HG03095 (cell line): ENCODE measurements at regions not wholly inside any gene's neighbourhood (a gene's known extent, or its start where the extent isn't known, plus 50 kb on each side); places are given as distances from the start of the nearest gene placed in this dataset.
"Not testable (repeated sequence)": the region's sequence is repeated elsewhere in the genome, so short reads cannot be mapped to it uniquely, and the experiment has no call there.

ENCODE experiments used
- ATAC-seq: cut with Tn5 transposase; IDR thresholded peaks from one replicate; pipeline ENCODE4 v1.9.1; 2021; ENCODE audit warnings: moderate library complexity; ENCODE audit not compliant: unreplicated experiment

GRCh38 chr14:101307162-101307561, 254.1 kb upstream of the DIO3 start:
- not testable (repeated sequence) for ATAC-seq

DNA sequence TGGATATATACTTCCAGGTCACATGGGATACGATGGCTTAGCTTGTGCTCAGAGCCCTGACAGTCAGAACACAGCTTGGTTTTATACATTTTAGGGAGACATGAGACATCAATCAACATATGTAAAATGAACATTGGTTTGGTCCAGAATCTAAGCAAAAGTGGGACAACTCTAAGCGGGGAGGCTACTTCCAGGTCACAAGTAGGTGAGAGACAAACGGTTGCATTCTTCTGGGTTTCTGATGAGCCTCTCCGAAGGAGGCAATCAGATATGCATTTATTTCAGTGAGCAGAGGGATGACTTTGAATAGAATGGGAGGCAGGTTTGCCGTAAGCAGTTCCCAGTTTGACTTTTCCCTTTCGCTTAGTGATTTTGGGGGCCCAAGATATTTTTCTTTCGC, 250.1 kb upstream of the DIO3 start:
- not testable (repeated sequence) for ATAC-seq

DNA sequence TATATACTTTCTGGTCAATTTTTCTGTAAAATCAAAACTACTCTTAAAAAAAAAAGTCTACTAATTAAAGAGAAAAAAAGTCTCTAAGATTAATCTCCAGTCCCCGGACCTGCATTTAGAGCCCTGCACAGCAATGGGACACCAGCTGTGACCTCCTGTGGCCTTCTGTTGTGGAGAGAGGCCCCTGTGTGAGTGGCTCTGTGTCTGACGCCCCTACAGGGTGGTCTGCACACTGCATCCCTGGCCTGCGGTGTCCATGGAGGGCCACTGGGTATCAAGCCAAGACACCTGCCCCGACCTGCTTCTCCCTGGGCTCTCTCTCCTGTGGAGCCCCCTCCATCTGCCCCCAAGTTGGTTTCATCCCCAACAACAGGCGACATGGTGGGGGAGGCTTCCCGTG, 248.0 kb upstream of the DIO3 start:
- no peak for ATAC-seq

DNA sequence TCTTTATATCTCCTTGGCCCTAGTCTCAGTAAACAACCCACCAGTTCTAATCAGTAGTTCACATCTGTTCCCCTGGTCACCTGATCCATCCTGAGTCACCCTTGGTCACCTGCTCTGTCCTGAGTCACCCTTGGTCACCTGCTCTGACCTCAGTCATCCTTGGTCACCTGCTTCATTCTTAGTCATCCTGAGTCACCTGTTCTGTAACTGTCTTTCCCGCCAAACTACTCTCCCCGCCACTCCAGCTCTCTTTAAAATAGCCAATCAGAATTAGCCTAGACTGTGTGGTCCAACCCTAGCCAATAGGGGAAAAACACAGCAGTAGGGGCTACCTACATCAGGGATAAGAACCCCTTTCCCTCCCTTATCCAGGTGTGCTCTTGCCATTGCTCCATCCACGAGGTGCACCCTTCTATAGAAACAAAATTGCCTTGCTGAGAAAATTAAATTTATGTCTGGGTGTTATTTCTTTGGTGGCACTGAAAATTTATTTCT, 245.4 kb upstream of the DIO3 start:
- ATAC-seq: no peak

DNA sequence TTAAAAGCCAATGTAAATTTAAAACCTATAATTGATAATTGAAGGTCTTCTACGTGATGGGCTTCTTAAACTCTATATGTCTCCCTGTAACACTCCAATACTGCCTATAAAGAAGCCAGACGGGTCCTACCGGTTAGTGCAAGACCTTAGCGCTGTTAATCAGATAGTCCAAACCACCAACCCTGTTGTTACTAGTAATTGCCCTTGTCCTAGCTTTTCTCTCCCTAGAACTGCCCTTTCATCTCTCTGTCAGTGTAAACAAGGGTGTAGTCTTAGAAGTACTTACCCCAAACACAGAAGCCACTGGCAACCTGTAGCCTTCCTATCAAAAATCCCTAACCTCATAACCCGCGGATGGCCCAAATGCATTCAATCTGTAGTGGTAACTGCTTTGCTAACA, 243.0 kb upstream of the DIO3 start:
- no peak for ATAC-seq

DNA sequence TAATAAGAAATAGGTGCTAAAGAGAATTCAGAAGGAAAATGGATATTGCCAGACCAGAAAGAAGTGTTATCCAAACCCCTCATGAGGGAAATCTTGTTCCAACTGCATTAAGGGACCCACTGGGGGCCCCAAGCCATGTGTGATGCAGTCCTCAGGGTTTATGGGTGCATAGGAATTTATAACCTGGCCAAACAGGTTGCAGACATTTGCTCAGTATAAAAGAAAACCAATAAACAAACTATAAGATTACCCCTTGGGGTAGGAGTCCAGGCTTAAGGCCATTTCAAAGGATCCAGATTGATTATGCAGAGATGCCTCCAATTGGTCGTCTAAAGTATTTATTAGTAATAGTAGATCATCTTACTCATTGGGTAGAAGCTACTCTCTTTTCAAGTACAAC, 240.9 kb upstream of the DIO3 start:
- ATAC-seq: no peak

- no peak for ATAC-seq
These were observed 239.1 kb upstream of the DIO3 start for GRCh38 chr14:101322223-101322622.

- ATAC-seq: no peak
These were observed 238.2 kb upstream of the DIO3 start for GRCh38 chr14:101323111-101323510.

DNA sequence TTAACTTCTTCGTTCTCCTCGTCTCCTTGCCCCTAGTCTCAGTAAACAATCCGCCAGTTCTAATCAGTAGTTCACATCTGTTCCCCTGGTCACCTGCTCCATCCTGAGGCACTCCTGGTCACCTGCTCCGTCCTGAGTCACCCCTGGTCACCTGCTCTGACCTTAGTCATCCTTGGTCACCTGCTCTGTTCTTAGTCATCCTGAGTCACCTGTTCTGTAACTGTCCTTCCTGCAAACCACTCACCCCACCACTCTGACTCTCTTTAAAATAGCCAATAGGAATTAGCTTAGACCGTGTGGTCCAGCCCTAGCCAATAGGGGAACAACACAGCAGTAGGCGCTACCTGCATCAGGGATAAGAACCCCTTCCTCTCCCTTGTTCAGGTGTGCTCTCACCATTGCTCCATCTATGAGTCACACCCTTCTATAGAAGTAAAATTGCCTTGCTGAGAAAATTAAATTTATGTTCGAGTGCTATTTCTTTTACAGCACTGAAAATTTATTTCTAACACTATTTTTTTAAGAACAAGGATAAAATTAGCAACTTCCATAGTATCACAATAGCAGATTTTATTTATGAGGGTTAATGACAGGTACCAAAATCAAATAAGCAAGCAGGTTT, 237.6 kb upstream of the DIO3 start:
- ATAC-seq: not testable (repeated sequence)

- no peak for ATAC-seq
These were observed 236.0 kb upstream of the DIO3 start for GRCh38 chr14:101325319-101325718.

GRCh38 chr14:101328412-101329028, 232.8 kb upstream of the DIO3 start:
- no peak for ATAC-seq

DNA sequence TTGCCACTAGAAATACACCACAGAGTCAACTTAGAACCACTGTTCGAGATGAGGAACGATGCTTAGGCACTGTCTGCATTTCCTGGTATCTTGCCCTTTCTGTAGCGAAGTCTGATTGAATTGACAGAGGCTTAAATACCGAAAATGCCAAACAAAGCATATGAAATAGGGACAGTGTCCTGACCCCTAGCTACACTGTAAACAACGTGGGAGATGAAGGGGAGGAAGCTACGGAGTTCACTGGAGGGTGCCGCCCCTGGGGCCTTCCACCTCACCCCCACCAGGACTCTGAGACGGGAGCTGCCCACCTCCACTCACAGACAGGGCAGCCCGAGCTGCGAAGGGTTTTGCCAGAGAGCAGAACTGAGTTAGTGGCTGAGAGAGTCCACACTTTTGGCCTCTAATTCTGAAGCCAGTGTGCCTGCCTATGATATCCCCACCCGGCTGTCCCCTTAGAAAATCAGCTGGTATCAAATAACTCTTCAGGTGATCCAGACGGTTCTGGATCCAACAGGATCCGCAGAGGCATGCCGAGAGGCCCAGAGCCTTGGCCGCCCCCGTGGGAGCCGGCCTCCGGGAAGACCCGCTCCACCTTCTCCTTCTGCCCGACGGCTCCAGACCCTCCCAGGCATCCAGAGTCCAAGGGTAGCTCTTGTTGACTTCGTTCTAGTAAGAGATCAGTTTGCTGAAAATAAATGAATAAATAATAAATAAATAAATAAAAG, 230.7 kb upstream of the DIO3 start:
- no peak for ATAC-seq

DNA sequence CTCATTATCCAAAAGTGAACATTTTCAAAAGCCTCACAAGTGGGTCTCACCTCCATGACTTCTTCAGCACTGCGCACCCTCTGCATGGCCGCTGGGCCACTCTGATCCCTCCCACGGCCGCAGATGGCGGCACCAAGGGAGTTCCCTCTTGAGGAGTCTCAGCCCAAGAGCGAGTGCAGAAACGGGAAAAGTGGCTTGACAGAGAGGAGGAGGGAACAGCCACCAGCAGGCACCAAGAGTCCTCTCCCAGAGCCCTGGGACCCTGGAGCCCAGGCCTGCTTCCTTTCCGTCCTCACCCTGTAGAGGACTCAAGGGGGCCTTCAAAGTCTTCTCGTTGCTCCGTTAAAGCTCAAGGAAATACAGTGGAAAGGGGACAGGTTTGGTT, 230.2 kb upstream of the DIO3 start:
- no peak for ATAC-seq

- ATAC-seq: no peak
These were observed 229.6 kb upstream of the DIO3 start for GRCh38 chr14:101331661-101332169.

DNA sequence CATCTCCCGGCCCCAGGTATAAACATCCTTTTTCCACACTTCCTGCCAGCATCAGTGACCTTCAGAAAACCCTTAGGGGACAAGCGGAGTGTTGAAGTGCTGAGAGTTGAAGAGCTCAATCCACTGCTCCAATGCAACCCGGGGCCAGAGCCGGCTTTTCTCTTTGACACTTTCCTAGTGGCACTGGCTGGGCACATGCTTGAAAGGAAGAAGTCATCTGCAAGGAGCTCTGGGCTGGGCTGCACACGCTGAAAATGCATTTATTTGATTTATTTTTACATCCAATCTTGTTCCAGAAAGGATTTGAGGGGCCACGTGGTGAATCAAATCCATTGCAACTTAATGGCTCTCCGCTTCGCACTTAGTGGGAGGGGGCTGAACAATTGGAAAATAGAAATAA, 229.0 kb upstream of the DIO3 start:
- no peak for ATAC-seq

GRCh38 chr14:101333335-101334280, 227.7 kb upstream of the DIO3 start:
- ATAC-seq: no peak

DNA sequence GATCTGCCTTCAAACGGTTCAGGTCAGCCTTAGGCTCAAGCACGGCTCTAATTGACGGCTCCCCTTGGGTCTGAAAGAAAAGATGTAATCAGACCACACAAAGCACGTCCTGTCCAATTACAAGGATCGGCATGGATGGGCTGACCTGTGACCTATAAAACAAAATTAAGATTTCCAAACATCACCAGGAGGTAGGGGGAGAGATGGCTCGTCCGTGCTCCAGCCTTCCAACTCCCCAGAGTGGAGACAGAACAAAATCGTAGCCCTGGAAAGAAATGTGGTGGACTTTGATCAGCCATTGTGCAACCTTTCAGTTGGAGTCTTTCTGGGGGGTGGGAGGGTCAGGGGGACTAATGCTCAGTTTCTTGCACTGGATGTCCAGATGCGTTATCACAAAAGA, 226.6 kb upstream of the DIO3 start:
- ATAC-seq: no peak

GRCh38 chr14:101335061-101335661, 226.1 kb upstream of the DIO3 start:
- ATAC-seq: no peak

- ATAC-seq: no peak
These were observed 225.1 kb upstream of the DIO3 start for GRCh38 chr14:101336183-101336582.

DNA sequence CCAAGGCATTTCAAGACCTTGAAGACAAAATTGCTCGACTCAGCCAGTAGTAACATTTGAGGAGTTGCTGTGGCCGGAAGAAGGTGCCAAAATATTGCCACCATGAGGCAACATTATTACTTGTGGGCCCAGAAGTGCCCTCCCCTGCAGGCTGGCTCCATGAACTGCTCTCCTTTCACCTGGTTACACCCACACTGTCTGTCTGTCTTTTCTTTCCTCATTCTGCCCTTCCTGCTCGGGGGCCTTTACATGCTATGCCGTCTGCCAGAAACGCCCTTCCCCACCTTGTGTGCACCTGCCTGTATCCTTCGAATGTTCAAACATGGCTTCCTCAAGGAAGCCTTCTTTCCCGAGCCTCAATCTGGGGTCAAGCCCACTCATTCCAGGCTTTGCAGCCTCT, 224.2 kb upstream of the DIO3 start:
- ATAC-seq: no peak

GRCh38 chr14:101340556-101340955, 220.7 kb upstream of the DIO3 start:
- ATAC-seq: no peak
